ENCODE measurements at regions not wholly inside any gene's neighbourhood (a gene's known extent, or its start where the extent isn't known, plus 50 kb on each side); places are given as distances from the start of the nearest gene placed in this dataset.

GRCh38 chr16:6822041-6822440 is 510.6 kb upstream of the RBFOX1 start:
- TF ChIP-seq RAD21 (IDR thresholded peaks at IDR 0.05; ENCODE audit: low read depth) (no peak), TCF12 (IDR thresholded peaks at IDR 0.05; ENCODE audit: low read depth) (no peak), CEBPB (IDR thresholded peaks at IDR 0.05) (no peak), EGR1 (IDR thresholded peaks at IDR 0.05) (no peak), TAF1 (IDR thresholded peaks at IDR 0.05; ENCODE audit: low read depth) (no peak), USF1 (IDR thresholded peaks at IDR 0.05) (no peak), FOXM1 (IDR thresholded peaks at IDR 0.05; ENCODE audit: borderline replicate concordance, low read depth) (no peak), REST (IDR thresholded peaks at IDR 0.05; ENCODE audit: low read depth) (no peak), YY1 (IDR thresholded peaks at IDR 0.05; ENCODE audit: low read depth) (no peak), CREB1 (IDR thresholded peaks at IDR 0.05; ENCODE audit: low read depth) (no peak), NFIC (IDR thresholded peaks at IDR 0.05) (no peak), TEAD4 (IDR thresholded peaks at IDR 0.05) (no peak), EP300 (IDR thresholded peaks at IDR 0.05; ENCODE audit: borderline replicate concordance) (no peak), MAX (IDR thresholded peaks at IDR 0.05) (no peak), ZBTB7A (IDR thresholded peaks at IDR 0.05; ENCODE audit: low read depth) (no peak)

- TF ChIP-seq USF1 (IDR thresholded peaks at IDR 0.05) (no peak), CREB1 (IDR thresholded peaks at IDR 0.05; ENCODE audit: low read depth) (no peak), FOXM1 (IDR thresholded peaks at IDR 0.05; ENCODE audit: borderline replicate concordance, low read depth) (no peak), YY1 (IDR thresholded peaks at IDR 0.05; ENCODE audit: low read depth) (no peak)
Measured at GRCh38 chr16:6804461-6804860, 528.2 kb upstream of the RBFOX1 start.

GRCh38 chr16:6803176-6803575 is 529.5 kb upstream of the RBFOX1 start:
- no peak for TF ChIP-seq MAX (IDR thresholded peaks at IDR 0.05)

GRCh38 chr16:6797223-6797622 is 535.4 kb upstream of the RBFOX1 start:
- no peak for TF ChIP-seq MAX (IDR thresholded peaks at IDR 0.05)
- TF ChIP-seq TAF1 (IDR thresholded peaks at IDR 0.05; ENCODE audit: low read depth), result no peak
- TF ChIP-seq TCF12 (IDR thresholded peaks at IDR 0.05; ENCODE audit: low read depth), result no peak
- TF ChIP-seq ZBTB7A (IDR thresholded peaks at IDR 0.05; ENCODE audit: low read depth), result no peak
- TF ChIP-seq EGR1 (IDR thresholded peaks at IDR 0.05), result no peak
- no peak for TF ChIP-seq YY1 (IDR thresholded peaks at IDR 0.05; ENCODE audit: low read depth)
- no peak for TF ChIP-seq FOXM1 (IDR thresholded peaks at IDR 0.05; ENCODE audit: borderline replicate concordance, low read depth)
- TF ChIP-seq NFIC (IDR thresholded peaks at IDR 0.05), result no peak
- no peak for TF ChIP-seq RAD21 (IDR thresholded peaks at IDR 0.05; ENCODE audit: low read depth)
- no peak for TF ChIP-seq REST (IDR thresholded peaks at IDR 0.05; ENCODE audit: low read depth)
- TF ChIP-seq USF1 (IDR thresholded peaks at IDR 0.05), result no peak
- no peak for TF ChIP-seq TEAD4 (IDR thresholded peaks at IDR 0.05)
- TF ChIP-seq CEBPB (IDR thresholded peaks at IDR 0.05), result no peak
- TF ChIP-seq CREB1 (IDR thresholded peaks at IDR 0.05; ENCODE audit: low read depth), result no peak
- TF ChIP-seq EP300 (IDR thresholded peaks at IDR 0.05; ENCODE audit: borderline replicate concordance), result no peak

GRCh38 chr16:6777624-6778023 is 555.0 kb upstream of the RBFOX1 start:
- TF ChIP-seq RAD21 (IDR thresholded peaks at IDR 0.05; ENCODE audit: low read depth) (no peak), USF1 (IDR thresholded peaks at IDR 0.05) (no peak), REST (IDR thresholded peaks at IDR 0.05; ENCODE audit: low read depth) (no peak)

Data from Ishikawa (cell line).